ENCODE measurements at regions not wholly inside any gene's neighbourhood (a gene's known extent, or its start where the extent isn't known, plus 50 kb on each side); places are given as distances from the start of the nearest gene placed in this dataset.

DNA sequence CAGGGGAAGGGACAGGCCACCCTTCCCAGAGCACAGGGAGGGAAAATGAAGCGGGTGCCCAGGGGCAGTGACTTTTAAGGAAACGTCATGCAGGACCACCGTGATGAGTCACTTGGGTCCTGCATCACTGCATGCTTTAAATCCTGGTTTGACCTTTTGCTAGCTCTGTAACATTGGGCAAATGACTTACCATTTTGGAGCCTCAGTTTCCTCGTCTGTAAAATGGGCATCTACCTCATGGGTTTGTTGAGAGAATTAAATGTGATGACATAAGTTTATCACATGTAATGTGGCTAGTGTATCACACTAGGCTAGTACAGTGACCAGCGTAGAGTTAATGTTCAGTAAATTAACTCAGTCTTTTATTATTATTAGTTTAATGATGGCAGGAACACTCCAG is 114.8 kb upstream of the IGSF21 start:
- Mint-ChIP-seq H3K4me1 (peaks cover 9% of the 10 kb centered on the region), H3K9me3 (no peaks in the 10 kb centered on the region), H3K4me3 (no peak overlapping the region), H3K27ac (no peak overlapping the region), H3K27me3 (ENCODE audit: insufficient read depth) (peaks cover 3% of the 10 kb centered on the region), H3K36me3 (ENCODE audit: low read depth) (no peaks in the 10 kb centered on the region)
- no peaks in the 10 kb centered on the region for H3K9me3 ChIP-seq (ENCODE audit: control insufficient read depth, low read length)
- no peaks in the 10 kb centered on the region for H3K27me3 ChIP-seq (ENCODE audit: control insufficient read depth, insufficient read depth, low read length, poor library complexity, severe bottlenecking)
- H3K4me1 ChIP-seq (ENCODE audit: control insufficient read depth, insufficient read depth, low read length) = peaks cover 4% of the 10 kb centered on the region
- TF ChIP-seq, protein P1, sequence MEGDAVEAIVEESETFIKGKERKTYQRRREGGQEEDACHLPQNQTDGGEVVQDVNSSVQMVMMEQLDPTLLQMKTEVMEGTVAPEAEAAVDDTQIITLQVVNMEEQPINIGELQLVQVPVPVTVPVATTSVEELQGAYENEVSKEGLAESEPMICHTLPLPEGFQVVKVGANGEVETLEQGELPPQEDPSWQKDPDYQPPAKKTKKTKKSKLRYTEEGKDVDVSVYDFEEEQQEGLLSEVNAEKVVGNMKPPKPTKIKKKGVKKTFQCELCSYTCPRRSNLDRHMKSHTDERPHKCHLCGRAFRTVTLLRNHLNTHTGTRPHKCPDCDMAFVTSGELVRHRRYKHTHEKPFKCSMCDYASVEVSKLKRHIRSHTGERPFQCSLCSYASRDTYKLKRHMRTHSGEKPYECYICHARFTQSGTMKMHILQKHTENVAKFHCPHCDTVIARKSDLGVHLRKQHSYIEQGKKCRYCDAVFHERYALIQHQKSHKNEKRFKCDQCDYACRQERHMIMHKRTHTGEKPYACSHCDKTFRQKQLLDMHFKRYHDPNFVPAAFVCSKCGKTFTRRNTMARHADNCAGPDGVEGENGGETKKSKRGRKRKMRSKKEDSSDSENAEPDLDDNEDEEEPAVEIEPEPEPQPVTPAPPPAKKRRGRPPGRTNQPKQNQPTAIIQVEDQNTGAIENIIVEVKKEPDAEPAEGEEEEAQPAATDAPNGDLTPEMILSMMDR (conservative IDR thresholded peaks at IDR 0.05) = no peak
- no peak overlapping the region for H3K9ac ChIP-seq (ENCODE audit: extremely low read depth, low read length, poor library complexity, severe bottlenecking)
- no peak for DNase-seq
- no peak overlapping the region for H3K27ac ChIP-seq (ENCODE audit: low read depth, low read length)
- H3K4me3 ChIP-seq (ENCODE audit: low read length) = no peak overlapping the region
- 91 to 93% methylated on average over 4 to 5 of the region's 5 CpGs for WGBS, 2 experiments (ENCODE audit: insufficient coverage in 1 of 2, insufficient read length in 1 of 2)
- H3K36me3 ChIP-seq (ENCODE audit: control insufficient read depth, insufficient read depth, low read length) = no peaks in the 10 kb centered on the region

GRCh38 chr1:17994046-17994445 is 113.6 kb upstream of the IGSF21 start:
- no peak overlapping the region for H3K9ac ChIP-seq (ENCODE audit: extremely low read depth, low read length, poor library complexity, severe bottlenecking)
- WGBS, 2 experiments (ENCODE audit: insufficient coverage in 1 of 2, insufficient read length in 1 of 2) = 78 to 90% methylated on average over 1 to 5 of the region's 5 CpGs
- no peaks in the 10 kb centered on the region for H3K27me3 ChIP-seq (ENCODE audit: control insufficient read depth, insufficient read depth, low read length, poor library complexity, severe bottlenecking)
- no peak overlapping the region for H3K27ac ChIP-seq (ENCODE audit: low read depth, low read length)
- H3K4me1 Mint-ChIP-seq = peaks cover 13% of the 10 kb centered on the region
- no peak for DNase-seq
- no peak overlapping the region for H3K4me3 ChIP-seq (ENCODE audit: low read length)
- no peaks in the 10 kb centered on the region for H3K9me3 Mint-ChIP-seq
- TF ChIP-seq, protein P1 (conservative IDR thresholded peaks at IDR 0.05) = no peak
- H3K36me3 ChIP-seq (ENCODE audit: control insufficient read depth, insufficient read depth, low read length) = no peaks in the 10 kb centered on the region
- no peaks in the 10 kb centered on the region for H3K9me3 ChIP-seq (ENCODE audit: control insufficient read depth, low read length)
- no peaks in the 10 kb centered on the region for H3K36me3 Mint-ChIP-seq (ENCODE audit: low read depth)
- H3K27me3 Mint-ChIP-seq (ENCODE audit: insufficient read depth) = peaks cover 3% of the 10 kb centered on the region
- H3K4me1 ChIP-seq (ENCODE audit: control insufficient read depth, insufficient read depth, low read length) = peaks cover 7% of the 10 kb centered on the region
- H3K27ac Mint-ChIP-seq = no peak overlapping the region
- no peak overlapping the region for H3K4me3 Mint-ChIP-seq

GRCh38 chr1:17995480-17995879 is 112.1 kb upstream of the IGSF21 start:
- H3K4me3 ChIP-seq (ENCODE audit: low read length) = no peak overlapping the region
- H3K27ac ChIP-seq (ENCODE audit: low read depth, low read length) = no peak overlapping the region
- no peaks in the 10 kb centered on the region for H3K27me3 ChIP-seq (ENCODE audit: control insufficient read depth, insufficient read depth, low read length, poor library complexity, severe bottlenecking)
- Mint-ChIP-seq H3K4me1 (peaks cover 14% of the 10 kb centered on the region), H3K9me3 (no peaks in the 10 kb centered on the region), H3K27ac (no peak overlapping the region), H3K36me3 (ENCODE audit: low read depth) (no peaks in the 10 kb centered on the region), H3K4me3 (no peak overlapping the region), H3K27me3 (ENCODE audit: insufficient read depth) (peaks cover 3% of the 10 kb centered on the region)
- TF ChIP-seq, protein P1 (conservative IDR thresholded peaks at IDR 0.05) = no peak
- no peaks in the 10 kb centered on the region for H3K9me3 ChIP-seq (ENCODE audit: control insufficient read depth, low read length)
- peaks cover 10% of the 10 kb centered on the region for H3K4me1 ChIP-seq (ENCODE audit: control insufficient read depth, insufficient read depth, low read length)
- H3K36me3 ChIP-seq (ENCODE audit: control insufficient read depth, insufficient read depth, low read length) = no peaks in the 10 kb centered on the region
- DNase-seq = no peak
- H3K9ac ChIP-seq (ENCODE audit: extremely low read depth, low read length, poor library complexity, severe bottlenecking) = no peak overlapping the region
- WGBS, 2 experiments (ENCODE audit: insufficient coverage in 1 of 2, insufficient read length in 1 of 2) = 95 to 100% methylated on average over 1 of the region's 1 CpG

Data from endodermal cell (in vitro differentiated cells).